ENCODE measurements at regions not wholly inside any gene's neighbourhood (a gene's known extent, or its start where the extent isn't known, plus 50 kb on each side); places are given as distances from the start of the nearest gene placed in this dataset.
"Not testable (repeated sequence)": the region's sequence is repeated elsewhere in the genome, so short reads cannot be mapped to it uniquely, and the experiment has no call there.

DNA sequence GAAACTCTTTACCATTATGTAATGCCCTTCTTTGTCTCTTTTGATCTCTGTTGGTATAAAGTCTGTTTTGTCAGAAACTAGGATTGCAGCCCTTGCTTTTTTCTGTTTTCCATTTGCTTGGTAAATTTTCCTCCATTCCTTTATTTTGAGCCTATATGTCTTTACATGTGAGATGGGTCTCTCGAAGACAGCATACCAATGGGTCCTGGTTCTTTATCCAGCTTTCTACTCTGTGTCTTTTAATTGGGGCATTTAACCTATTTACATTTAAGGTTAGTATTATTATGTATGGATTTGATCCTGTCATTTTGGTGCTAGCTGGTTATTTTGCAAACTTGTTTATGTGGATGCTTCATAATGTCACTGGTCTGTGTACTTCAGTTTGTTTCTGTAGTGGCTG lies 191.3 kb downstream of the S1PR1 start:
- DNase-seq (ENCODE audit: low read depth) = not testable (repeated sequence)

DNA sequence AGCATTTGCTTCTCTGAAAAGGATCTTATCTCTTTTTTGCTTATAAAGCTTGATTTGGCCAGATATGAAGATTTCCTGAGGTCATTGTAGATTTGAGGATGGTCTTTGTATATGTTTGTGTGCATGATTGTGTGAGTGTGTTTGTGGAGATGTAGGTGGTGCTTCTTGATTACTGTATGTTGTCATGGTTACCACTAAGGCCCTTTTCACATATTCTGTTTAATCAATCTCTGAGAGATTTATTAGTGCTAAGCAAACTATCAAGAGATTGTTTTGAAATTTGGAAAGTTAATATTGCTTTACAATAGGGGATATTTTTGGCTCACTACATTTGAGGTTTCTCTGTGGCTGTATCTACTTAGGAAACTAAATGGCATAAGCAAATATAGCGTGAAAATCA lies 191.7 kb downstream of the S1PR1 start:
- no peak for DNase-seq (ENCODE audit: low read depth)

GRCh38 chr1:101431956-101432510 lies 195.2 kb downstream of the S1PR1 start:
- DNase-seq (ENCODE audit: low read depth) = no peak

DNA sequence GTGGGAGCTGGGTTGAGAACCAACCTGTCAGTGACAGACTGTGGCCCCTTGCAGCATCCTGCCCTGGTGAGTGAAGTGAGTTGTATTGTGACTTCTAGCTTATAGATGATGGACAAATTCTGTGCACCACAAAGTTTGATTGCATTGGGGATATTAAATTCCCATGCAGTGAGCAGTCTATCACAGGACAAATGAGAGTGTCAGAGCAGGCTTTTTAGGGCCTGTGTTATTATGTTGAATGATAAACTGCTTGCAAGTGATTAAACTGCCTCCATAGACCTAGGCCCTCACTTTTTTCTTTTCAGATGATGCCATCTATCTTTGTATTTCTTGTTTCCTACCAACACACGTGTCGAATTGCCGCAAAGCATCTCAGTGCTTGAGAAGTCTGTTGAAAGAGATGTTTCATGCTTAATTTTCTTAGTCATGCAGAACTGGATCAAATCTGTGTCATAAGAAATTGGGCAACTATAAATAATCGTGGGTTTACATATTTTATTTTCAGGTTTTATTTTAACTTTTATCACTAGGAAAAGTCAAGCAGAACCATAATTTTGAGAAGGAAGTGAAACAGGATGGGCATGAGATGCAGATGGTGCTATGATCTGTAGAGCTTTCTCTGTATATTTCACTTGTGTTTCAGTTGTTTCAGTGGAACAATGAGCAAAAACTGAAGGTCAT lies 199.2 kb downstream of the S1PR1 start:
- DNase-seq (ENCODE audit: low read depth) = no peak

DNA sequence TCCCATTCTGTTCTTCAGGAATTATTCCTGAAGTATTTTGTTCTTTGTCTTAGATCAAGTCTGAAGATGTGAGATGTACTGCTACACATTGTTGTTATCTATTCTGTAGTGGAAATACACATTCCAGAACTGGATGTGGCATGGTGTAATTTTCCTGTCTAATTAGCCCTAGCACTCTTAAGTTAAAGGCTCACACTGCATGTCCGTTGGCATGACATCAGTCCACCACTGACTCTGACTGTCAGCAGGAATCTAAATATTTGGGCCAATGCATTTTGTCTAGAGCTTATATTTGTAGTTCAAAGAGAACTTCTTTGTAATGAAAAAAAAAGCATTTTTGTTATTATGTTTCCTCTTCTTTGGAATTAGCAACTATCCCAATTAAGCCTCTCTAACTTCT lies 201.0 kb downstream of the S1PR1 start:
- no peak for DNase-seq (ENCODE audit: low read depth)

DNA sequence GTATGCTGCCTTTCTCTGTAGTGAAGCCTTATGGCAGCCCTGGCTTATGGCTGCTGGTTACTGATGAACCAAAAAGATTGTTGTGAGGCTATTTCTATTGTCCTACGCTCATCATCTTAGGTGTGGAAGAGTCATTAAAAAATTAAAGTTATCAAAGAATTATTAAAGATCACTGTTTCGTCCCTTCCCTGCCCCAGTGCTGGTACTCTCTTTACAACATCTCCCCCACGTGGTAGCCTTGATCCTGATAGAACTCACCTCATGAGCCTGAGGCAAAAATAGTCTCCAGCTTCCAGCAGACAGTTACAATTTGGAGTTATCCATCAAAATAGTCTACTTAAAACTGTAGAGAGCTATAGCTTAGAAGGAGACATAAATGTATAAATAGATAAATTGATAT lies 201.5 kb downstream of the S1PR1 start:
- DNase-seq (ENCODE audit: low read depth) = no peak

DNA sequence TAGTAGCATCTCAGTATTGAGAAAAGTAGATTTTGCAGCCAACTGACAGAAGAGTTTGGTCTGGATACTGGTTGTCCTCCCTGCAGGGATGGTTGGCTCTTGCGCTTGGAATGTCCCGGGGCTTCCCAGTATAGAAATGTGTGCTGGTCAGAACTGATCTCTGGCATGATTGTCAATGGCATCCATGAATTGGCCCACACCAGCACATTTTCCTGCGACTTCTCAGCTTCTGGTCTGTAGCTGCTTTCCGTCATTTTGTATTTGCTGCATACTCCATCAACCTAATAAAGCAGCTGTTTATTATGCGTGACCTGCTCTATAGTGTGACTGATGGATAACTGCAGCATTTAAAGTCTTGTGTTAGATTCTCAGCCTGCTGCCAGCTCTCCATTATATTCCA lies 203.7 kb downstream of the S1PR1 start:
- no peak for DNase-seq (ENCODE audit: low read depth)

- no peak for DNase-seq (ENCODE audit: low read depth)
Measured at GRCh38 chr1:101444381-101444780, 207.6 kb downstream of the S1PR1 start.

GRCh38 chr1:101444873-101445618 lies 208.2 kb downstream of the S1PR1 start:
- DNase-seq (ENCODE audit: low read depth) = no peak

GRCh38 chr1:101448018-101448417 lies 211.2 kb downstream of the S1PR1 start:
- DNase-seq (ENCODE audit: low read depth) = no peak

GRCh38 chr1:101450691-101451090 lies 213.9 kb downstream of the S1PR1 start:
- not testable (repeated sequence) for DNase-seq (ENCODE audit: low read depth)

DNA sequence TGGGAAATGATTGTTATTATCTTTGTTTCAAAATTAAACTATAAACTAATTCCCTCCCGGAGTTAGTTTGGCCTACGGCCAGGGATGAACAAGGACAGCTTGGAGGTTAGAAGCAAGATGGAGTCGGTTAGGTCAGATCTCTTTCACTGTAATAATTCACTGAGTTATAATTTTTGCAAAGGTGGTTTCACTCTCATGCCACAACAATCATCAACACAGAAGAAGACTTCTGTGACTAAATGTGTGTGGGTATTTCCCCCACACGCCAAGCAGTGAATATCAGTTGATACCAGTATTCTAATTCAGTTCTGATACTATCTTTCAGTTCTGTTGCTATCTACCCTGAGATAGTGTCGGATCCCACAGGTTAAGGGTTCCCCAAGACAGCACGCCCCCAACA lies 215.1 kb downstream of the S1PR1 start:
- DNase-seq (ENCODE audit: low read depth) = no peak

DNA sequence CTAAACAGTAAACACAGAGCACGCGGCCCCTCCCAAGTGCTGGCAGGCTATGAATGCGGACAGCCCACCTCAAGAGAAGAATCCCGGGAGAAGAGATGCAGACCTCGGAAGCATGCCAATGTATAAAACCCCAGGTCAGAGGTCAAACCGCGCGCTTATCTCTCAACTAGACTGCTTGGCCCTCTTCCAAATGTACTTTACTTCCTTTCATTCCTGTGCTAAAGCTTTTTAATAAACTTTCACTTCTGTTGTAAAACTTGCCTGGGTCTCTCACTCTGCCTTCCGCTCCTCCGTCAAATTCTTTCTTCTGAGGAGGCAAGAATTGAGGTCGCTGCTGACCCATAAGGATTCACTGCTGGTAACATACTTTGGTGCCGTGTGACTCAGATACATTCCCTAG lies 216.0 kb downstream of the S1PR1 start:
- no peak for DNase-seq (ENCODE audit: low read depth)

GRCh38 chr1:101453844-101454243 lies 217.0 kb downstream of the S1PR1 start:
- DNase-seq (ENCODE audit: low read depth) = no peak

- no peak for DNase-seq (ENCODE audit: low read depth)
Measured at GRCh38 chr1:101455166-101455565, 218.3 kb downstream of the S1PR1 start.

DNA sequence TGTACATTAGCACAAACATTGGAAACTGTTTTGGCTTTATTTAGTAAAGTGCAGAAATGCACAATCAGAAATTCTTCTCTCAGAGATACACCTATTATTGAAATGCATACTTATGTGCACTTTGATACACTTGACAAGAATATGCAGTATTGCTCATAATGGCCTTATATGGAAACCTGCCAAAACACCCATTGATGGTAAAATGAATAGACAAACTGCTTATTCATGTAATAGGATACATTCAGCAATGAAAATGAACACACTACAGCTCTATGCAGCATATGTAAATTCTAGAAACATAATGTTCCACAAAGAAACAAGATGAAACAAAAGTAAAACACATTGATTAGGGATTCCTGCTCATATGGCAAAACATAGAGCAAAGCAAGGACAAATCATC lies 223.9 kb downstream of the S1PR1 start:
- no peak for DNase-seq (ENCODE audit: low read depth)

DNA sequence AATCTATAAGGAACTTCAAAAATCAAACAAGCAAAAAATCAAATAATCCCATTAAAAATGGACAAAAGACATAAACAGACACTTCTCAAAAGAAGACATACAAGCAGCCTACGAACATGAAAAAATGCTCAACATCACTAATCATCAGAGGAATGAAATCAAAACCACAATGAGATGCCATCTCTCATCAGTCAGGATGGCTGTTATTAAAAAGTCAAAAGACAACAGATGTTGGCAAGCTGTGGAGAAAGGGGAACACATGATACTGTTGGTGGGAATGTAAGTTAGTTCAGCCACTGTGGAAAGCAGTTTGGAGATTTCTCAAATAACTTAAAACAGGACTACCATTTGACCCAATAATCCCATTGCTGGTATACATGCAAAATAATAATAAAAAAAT lies 226.4 kb downstream of the S1PR1 start:
- no peak for DNase-seq (ENCODE audit: low read depth)

- no peak for DNase-seq (ENCODE audit: low read depth)
Measured at GRCh38 chr1:101465941-101466340, 229.1 kb downstream of the S1PR1 start.

GRCh38 chr1:101474039-101474665 lies 237.3 kb downstream of the S1PR1 start:
- no peak for DNase-seq (ENCODE audit: low read depth)

- DNase-seq (ENCODE audit: low read depth) = no peak
Measured at GRCh38 chr1:101476541-101476940, 239.7 kb downstream of the S1PR1 start.

- DNase-seq (ENCODE audit: low read depth) = no peak
Measured at GRCh38 chr1:101479945-101480344, 243.1 kb downstream of the S1PR1 start.

- no peak for DNase-seq (ENCODE audit: low read depth)
Measured at GRCh38 chr1:101482306-101482705, 245.5 kb downstream of the S1PR1 start.
